Activated CD8-positive, alpha-beta T cell treated with anti-CD3 and anti-CD28 coated beads for 36 hours (primary cell): ENCODE measurements at regions not wholly inside any gene's neighbourhood (a gene's known extent, or its start where the extent isn't known, plus 50 kb on each side); places are given as distances from the start of the nearest gene placed in this dataset.

Source experiments
- ATAC-seq: fragments of 200-7000 bp; cut with Tn5 transposase; one replicate; pipeline ENCODE4 v1.10.0; 2021; ENCODE audit warnings: mild to moderate bottlenecking, moderate library complexity
- CTCF ChIA-PET: fragments of 350-600 bp; sonication (Branson Sonifier 250); formaldehyde crosslinking; loops from one replicate; lab custom pipeline; 2021; ENCODE audit warnings: antibody characterized with exemption; lab: Charles Lee
- POLR2A ChIA-PET: fragments of 350-600 bp; sonication (Branson Sonifier 250); formaldehyde crosslinking; loops from one replicate; lab custom pipeline; 2021; ENCODE audit warnings: antibody characterized with exemption; lab: Charles Lee
- DNase-seq: peaks from one replicate; pipeline ENCODE4 v3.0.0-alpha.2; 2020
- H3K27ac Mint-ChIP-seq: one replicate; pipeline ENCODE4 v1.8.0; 2021; ENCODE audit warnings: mild to moderate bottlenecking, mixed read lengths
- H3K27me3 Mint-ChIP-seq: one replicate; pipeline ENCODE4 v1.8.0; 2021; ENCODE audit warnings: mixed read lengths
- H3K36me3 Mint-ChIP-seq: one replicate; pipeline ENCODE4 v1.8.0; 2021; ENCODE audit warnings: low read depth, mixed read lengths
- H3K4me1 Mint-ChIP-seq: one replicate; pipeline ENCODE4 v1.8.0; 2021; ENCODE audit warnings: low read depth, mixed read lengths
- H3K4me3 Mint-ChIP-seq: one replicate; pipeline ENCODE4 v1.8.0; 2021; ENCODE audit warnings: mild to moderate bottlenecking, moderate library complexity, mixed read lengths
- H3K9me3 Mint-ChIP-seq: one replicate; pipeline ENCODE4 v1.8.0; 2021; ENCODE audit warnings: mixed read lengths
- intact Hi-C: fragments of 100-400 bp; cut with micrococcal nuclease; formaldehyde crosslinking; loops from one replicate; pipeline ENCODE4 v1.10.0; 2022
- TF ChIP-seq, protein P1 (sequence below): fragments of 200-600 bp; IDR thresholded peaks from one replicate; pipeline ENCODE4 v1.8.0; 2022; ENCODE audit warnings: antibody characterized with exemption, mild to moderate bottlenecking

DNA sequence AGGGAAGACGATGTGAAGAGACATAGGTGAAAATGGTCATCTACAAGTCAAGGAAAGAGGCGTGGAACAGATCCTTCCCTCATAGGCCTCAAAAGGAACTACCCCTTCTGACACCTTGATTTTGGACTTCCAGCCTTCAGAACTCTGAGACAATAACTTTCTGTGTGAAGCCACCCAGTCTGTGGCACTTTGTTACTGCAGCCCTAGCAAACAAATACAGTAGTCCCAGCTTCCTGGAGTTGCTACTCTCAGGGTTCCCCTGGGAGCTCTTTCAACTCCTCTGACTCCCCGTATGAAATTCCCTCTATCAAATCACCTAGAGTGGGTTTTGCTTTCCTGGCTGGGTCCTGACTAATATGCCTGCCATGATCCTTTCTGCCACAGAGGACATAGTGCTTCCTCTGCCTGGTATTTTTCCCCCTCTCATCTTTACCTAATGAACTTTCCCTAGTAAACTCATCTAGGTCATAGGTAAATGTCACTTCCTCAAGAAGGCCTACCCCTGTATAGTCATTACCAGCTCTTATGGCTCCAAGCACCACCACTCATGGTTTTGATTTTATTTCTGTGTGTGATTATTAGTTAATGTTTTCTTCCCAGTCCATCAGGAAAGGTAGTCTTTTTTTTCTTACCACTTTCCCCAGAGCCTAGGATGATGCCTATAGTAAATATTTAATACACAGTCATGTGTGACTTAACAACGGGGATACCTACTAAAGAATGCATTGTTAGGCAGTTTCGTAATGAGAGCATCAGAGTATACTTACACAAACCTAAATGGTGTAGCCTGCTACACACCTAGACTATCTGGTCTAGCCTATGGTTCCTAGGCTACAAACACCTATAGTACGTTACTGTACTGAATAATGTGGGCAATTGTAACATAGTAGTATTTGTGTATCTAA, 111.5 kb upstream of the LGALSL start:
- ChIA-PET CTCF (interaction anchor here (2.9 kb wide), 1 partner anchor 146 kb away, joined by 9 read pairs; no protein-coding TSS in a partner anchor), POLR2A (interaction anchor here (0.6 kb wide), 1 partner anchor 10 kb away, joined by 3 read pairs; no protein-coding TSS in a partner anchor)
- ATAC-seq (no peak), DNase-seq (no peak)
- TF ChIP-seq, protein P1, sequence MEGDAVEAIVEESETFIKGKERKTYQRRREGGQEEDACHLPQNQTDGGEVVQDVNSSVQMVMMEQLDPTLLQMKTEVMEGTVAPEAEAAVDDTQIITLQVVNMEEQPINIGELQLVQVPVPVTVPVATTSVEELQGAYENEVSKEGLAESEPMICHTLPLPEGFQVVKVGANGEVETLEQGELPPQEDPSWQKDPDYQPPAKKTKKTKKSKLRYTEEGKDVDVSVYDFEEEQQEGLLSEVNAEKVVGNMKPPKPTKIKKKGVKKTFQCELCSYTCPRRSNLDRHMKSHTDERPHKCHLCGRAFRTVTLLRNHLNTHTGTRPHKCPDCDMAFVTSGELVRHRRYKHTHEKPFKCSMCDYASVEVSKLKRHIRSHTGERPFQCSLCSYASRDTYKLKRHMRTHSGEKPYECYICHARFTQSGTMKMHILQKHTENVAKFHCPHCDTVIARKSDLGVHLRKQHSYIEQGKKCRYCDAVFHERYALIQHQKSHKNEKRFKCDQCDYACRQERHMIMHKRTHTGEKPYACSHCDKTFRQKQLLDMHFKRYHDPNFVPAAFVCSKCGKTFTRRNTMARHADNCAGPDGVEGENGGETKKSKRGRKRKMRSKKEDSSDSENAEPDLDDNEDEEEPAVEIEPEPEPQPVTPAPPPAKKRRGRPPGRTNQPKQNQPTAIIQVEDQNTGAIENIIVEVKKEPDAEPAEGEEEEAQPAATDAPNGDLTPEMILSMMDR = no peak
- Mint-ChIP-seq H3K4me3 (no peak overlapping the region), H3K9me3 (no peaks in the 10 kb centered on the region), H3K27ac (no peak overlapping the region), H3K27me3 (peaks cover 1% of the 10 kb centered on the region), H3K4me1 (peaks cover 8% of the 10 kb centered on the region), H3K36me3 (no peaks in the 10 kb centered on the region)
- intact Hi-C loops = no loop called here

DNA sequence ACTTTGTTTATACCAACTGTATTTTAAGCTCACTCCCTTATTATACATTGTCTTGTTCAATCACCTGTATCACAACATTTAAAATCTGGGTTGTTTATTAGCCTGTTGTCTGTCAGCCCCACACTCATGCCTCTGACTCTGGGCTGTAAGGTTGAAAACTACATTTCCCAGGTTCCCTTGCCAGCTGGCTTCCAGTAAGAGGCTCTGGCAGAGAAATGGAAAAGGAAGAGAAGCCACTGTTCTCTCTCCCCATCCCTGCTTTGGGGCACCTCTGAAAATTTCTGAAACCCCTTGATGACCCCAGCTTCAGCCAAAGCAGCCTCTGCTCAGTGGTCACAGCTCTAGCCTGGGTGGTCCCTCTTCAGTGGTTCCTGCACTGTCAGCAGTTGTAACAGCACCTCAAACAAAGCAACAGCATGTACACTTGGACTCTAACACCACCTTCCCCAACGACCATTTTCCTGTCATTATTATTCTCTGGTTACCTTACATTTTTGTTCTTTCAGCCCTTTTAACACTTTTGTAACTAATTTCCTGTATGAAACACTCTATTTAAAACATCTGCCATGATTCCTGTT, 108.9 kb upstream of the LGALSL start:
- Mint-ChIP-seq H3K27me3 (peaks cover 1% of the 10 kb centered on the region), H3K27ac (no peak overlapping the region), H3K4me1 (no peaks in the 10 kb centered on the region), H3K9me3 (no peaks in the 10 kb centered on the region), H3K36me3 (no peaks in the 10 kb centered on the region), H3K4me3 (no peak overlapping the region)
- intact Hi-C loops = no loop called here
- DNase-seq (no peak), ATAC-seq (no peak)
- TF ChIP-seq, protein P1 = no peak
- ChIA-PET POLR2A (interaction anchor here (0.6 kb wide), 1 partner anchor 21 kb away, joined by 4 read pairs; no protein-coding TSS in a partner anchor), CTCF (interaction anchor here (2.5 kb wide), 1 partner anchor 143 kb away, joined by 8 read pairs; no protein-coding TSS in a partner anchor)

DNA sequence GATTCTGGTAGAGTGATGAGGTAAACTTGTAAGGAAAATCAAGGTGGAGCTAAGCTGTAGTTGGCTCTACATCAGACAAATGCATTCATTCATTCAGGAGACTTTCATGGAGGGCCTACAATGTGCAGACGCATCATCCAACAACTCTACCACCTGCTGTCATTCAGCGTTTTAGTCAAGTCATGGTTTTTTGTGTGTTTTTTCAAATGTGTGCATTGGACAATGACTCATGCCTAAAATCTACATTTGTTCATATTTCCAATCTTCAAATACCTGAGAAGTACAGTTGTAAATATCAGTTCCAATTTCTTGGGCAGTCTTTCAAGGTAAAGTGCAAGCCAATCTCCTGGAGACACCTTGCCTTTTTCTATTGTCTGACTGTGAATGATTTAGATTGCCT, 108.0 kb upstream of the LGALSL start:
- POLR2A ChIA-PET = no interaction called here
- Mint-ChIP-seq H3K36me3 (no peaks in the 10 kb centered on the region), H3K4me1 (no peaks in the 10 kb centered on the region), H3K27me3 (peaks cover 1% of the 10 kb centered on the region), H3K4me3 (no peak overlapping the region), H3K9me3 (no peaks in the 10 kb centered on the region), H3K27ac (no peak overlapping the region)
- DNase-seq (no peak), ATAC-seq (no peak)
- TF ChIP-seq, protein P1 = no peak
- intact Hi-C loops = no loop called here
- CTCF ChIA-PET = interaction anchor here (2.5 kb wide), 1 partner anchor 142 kb away, joined by 8 read pairs; no protein-coding TSS in a partner anchor

DNA sequence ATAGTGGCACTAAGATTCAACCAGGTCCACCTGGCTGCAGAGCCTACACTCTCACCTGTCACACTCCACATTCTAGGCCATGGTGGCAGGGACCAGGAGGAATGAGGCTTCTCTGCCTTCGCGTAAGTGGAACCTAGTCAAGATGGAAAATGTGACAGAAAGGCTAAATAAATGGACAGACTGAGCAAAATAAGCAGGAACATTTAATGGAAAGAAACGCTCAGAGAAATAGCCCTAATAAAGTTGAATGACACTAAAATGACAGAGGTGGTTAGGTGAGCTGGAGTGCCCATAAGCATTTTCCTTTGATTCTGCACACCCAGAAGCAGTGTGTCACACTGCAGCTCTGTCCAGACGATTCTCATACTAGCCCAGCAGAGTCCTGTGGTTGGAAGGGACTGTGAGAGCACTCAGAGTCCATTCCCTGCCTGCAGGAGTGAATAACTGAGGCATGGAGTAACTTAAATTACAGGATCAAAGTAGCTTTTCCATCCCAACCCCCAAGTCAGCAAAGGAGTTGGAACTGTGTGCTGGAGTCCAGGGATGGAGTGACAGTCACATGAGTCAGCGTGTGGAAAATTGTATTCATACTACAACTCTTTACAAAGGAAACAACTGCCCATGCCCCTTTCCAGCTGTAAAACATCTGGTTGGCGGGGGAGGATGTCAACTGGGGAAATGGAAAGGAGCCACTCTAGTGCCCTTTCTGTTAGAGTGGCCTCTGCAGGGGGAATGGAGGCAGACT, 105.4 kb upstream of the LGALSL start:
- Mint-ChIP-seq H3K27me3 (peaks cover 1% of the 10 kb centered on the region), H3K4me1 (no peaks in the 10 kb centered on the region), H3K36me3 (no peaks in the 10 kb centered on the region), H3K27ac (no peak overlapping the region), H3K9me3 (peaks cover 3% of the 10 kb centered on the region), H3K4me3 (no peak overlapping the region)
- no peak for DNase-seq
- TF ChIP-seq, protein P1 = no peak
- ChIA-PET CTCF (interaction anchor here (1.1 to 3.0 kb wide), 3 partner anchors 18 to 140 kb away, joined by 3 to 18 read pairs (median 3); no protein-coding TSS in a partner anchor), POLR2A (no interaction called here)
- intact Hi-C loops = no loop called here
- no peak for ATAC-seq
